GM12892 (cell line): ENCODE measurements at regions not wholly inside any gene's neighbourhood (a gene's known extent, or its start where the extent isn't known, plus 50 kb on each side); places are given as distances from the start of the nearest gene placed in this dataset.

ENCODE experiments used
- POLR2A ChIP-seq: IDR thresholded peaks from 2 replicates; pipeline ENCODE4 v1.6.1; 2011; ENCODE audit warnings: low read depth, low read length, control low read depth
- POLR2AphosphoS5 ChIP-seq: IDR thresholded peaks from 2 replicates; pipeline ENCODE4 v1.6.1; 2011; ENCODE audit warnings: low read depth, low read length, control low read depth

- TF ChIP-seq POLR2A: no peak
- TF ChIP-seq POLR2AphosphoS5: no peak
These were observed 63.5 kb downstream of the C9orf50 start for GRCh38 chr9:129557192-129558036.
